ENCODE measurements at regions not wholly inside any gene's neighbourhood (a gene's known extent, or its start where the extent isn't known, plus 50 kb on each side); places are given as distances from the start of the nearest gene placed in this dataset.

- TF ChIP-seq CTCF (IDR thresholded peaks at IDR 0.05; ENCODE audit: low read depth, low read length, poor library complexity, severe bottlenecking): no peak
- no peak for TF ChIP-seq EZH2phosphoT487 (IDR thresholded peaks at IDR 0.05; ENCODE audit: borderline replicate concordance, low read length)
Measured at GRCh38 chr4:18419780-18420179, 398.2 kb upstream of the LCORL start.

Measured in DOHH2 (cell line).